HG02938 (cell line): ENCODE measurements at regions not wholly inside any gene's neighbourhood (a gene's known extent, or its start where the extent isn't known, plus 50 kb on each side); places are given as distances from the start of the nearest gene placed in this dataset.
A peak's percentile ranks its signal among the peaks of the same experiment; 100 is the strongest.
"Not testable (repeated sequence)": the region's sequence is repeated elsewhere in the genome, so short reads cannot be mapped to it uniquely, and the experiment has no call there.

Experiments
- ATAC-seq: cut with Tn5 transposase; IDR thresholded peaks from one replicate; pipeline ENCODE4 v1.9.1; 2021; ENCODE audit warnings: mild to moderate bottlenecking, moderate library complexity; ENCODE audit not compliant: unreplicated experiment

DNA sequence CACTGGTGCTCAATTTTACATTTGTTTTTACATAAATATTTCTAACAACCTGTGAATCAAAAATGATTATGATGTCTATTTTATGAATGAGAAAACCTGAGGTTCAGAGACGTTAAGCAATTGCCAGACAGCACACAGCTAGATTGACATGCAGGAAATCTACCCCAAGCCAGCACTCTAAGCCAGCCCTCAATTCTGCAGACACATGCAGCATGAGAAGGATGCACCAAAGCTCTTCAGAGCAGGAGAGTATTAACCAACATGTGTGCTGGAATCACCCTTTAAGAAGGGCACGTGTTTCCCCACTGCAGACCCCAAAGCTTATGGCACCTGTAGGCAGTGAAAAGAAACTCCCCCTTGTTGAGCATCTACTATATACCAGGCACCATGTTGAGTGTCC is 126.1 kb upstream of the ARHGEF3 start:
- no peak for ATAC-seq

DNA sequence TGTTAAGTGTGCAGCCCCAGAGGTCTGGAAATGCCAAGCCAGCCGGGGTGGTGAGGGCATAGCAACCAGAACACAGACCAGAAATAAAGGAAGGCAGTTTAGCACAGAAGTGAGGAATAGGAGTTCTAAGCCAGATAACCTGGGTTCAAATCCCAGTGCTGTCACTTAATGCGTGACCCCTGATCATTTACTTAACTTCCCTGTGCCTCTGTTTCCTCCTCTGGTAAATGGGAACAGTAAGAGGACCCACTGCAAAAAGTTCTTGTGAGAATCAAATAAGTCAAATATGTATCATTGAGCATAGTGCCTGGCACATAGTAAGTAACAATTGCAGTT is 125.2 kb upstream of the ARHGEF3 start:
- no peak for ATAC-seq

- ATAC-seq: no peak
Observed at GRCh38 chr3:56926243-56926946, 124.6 kb upstream of the ARHGEF3 start.

GRCh38 chr3:56924700-56925099 is 123.0 kb upstream of the ARHGEF3 start:
- ATAC-seq: not testable (repeated sequence)

GRCh38 chr3:56923526-56924224 is 121.9 kb upstream of the ARHGEF3 start:
- ATAC-seq: no peak

DNA sequence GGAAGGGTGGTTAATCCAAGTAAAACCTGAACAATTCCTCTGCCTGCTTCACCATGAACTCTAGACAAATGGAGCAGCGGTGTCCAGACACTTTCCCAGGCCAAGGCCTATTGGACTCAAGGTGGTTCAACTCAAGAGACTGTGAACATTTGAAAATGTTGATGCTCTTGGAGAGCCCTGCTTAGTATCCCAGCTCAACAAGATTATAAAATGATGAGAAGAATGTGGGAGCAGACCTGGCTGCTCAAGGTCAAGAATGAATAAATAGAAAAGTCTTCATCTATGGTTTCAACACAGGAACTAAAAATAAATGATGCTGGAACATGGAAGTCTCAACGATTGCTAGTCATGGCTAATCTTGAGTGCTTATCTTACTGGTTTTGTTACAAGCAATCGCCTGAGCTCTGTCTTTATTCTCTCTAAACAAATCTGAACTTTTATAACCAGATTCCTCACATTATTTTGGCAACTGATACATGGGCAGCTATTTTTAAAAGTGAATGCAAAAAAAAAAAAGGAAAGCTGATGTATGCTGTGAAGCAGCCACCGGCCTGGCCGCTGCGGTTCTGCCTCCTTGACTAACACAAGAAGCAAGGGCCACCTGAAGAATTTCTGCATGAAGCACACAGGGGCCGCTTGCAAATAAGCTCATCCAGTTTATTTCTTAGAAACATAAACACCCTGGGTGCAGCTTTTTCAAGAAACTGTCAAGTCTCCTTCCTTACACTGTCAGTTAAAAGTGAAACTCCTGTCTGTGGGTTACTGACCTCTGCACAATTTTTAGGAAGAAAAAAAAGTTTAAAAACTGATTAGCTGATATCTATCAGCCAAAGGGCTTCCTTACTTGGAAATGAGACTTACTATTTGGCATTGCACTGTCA is 120.1 kb upstream of the ARHGEF3 start:
- ATAC-seq: no peak

DNA sequence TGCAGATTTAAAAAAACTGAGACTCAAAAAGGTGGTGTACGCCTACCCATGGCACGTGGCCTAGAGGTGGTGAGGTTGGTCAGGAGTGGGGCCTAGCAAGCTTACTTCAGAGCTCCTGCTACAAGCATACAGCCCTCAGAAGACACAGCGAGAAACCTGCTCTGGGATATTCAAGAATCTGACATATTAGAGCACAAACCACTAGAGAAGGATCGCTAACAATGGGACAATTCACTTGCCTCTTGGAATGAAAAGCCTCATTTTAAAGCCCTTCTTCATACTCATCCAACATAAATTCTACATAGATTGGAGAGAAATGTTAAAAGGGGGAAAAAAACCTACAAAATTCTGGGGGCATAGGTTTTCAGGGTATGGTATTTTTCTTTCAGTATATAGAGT is 118.0 kb upstream of the ARHGEF3 start:
- ATAC-seq: no peak

- ATAC-seq: no peak
Observed at GRCh38 chr3:56919137-56919796, 117.5 kb upstream of the ARHGEF3 start.

- ATAC-seq: peak; percentile 41
Observed at GRCh38 chr3:56918111-56918568, 116.4 kb upstream of the ARHGEF3 start.

DNA sequence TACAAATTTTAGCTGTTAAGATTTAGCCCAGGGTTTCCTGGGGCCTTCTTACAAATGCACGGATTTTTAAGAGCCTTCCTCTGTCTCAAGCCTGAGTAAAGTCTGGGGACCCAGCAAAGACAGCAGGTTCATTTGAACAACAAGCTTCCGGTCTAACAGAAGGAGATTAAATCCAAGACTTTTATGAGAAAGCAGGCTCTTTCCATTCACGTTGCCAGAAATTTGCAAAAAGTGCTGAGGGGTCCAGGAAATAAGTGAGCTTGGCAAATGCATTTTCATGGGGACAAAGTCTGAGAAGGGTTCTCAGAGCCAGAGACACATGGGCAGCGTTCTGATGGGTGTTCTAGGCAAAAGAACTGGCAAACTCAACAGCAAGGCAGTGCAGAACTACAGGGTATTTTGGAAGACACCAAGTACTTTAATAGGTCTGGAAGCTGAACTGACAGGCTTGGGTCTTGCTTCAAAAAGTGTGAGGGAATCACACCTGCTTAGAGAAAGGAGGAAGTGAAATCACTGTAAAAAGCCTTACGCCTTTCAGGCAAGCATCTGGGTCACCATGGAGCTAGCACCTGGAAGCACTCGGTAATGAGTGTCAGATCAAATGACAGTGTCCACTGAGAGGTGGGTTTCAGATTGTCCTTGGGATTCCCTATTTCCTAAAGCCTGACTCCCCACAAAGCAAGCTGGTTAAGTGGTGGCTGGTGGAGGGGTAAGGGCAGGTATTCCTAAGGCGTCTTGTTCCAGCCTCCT is 115.8 kb upstream of the ARHGEF3 start:
- peak; percentile 58 for ATAC-seq

- no peak for ATAC-seq
Observed at GRCh38 chr3:56916716-56917360, 115.1 kb upstream of the ARHGEF3 start.

DNA sequence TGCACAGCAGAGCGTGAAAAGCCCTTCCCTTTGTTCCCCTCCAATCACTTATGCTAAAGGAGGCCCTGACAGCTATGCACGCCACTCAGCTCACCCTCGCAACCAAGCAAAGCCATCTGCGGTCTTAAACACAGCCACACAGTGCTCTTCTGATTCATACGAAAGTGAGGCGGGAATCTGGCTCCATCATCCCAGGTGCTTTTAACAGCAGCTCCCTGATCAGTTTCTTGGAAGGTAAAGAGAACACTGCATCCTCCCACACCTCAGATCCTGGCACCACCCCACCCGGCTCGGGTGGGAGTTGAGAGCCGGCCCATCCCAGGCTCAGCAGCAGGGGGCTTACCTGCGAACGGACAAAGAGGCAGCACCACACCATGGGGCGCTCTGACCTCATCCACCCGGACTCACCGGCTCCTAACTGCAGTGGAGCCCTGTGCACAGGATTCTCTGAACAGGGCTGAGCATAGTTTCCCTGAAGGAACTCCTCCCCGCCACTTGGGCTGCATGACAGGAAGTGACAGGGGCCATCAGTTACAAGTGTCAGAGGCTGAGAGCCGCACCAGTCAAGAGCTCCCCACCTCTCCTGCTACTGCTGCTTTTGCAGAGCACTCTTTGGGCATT is 114.3 kb upstream of the ARHGEF3 start:
- ATAC-seq: peak; percentile 50

DNA sequence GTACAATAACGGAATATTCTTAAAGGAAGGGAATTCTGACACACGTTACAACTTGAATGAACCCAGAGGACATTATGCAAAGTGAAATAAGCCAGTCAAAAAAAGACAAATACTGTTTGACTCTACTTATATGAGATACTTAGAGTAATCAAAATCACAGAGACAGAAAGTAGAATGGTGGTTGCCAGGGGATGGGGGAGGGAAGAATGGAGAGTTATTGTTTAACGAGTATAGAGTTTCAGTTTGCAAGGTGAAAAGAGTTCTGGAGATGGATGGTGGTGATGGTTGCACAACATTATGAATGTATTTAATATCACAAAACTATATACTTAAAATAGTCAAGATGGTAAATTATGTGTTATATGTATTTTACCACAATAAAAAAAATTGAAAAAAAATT is 112.9 kb upstream of the ARHGEF3 start:
- ATAC-seq: no peak

GRCh38 chr3:56911363-56911762 is 109.6 kb upstream of the ARHGEF3 start:
- ATAC-seq: no peak

- ATAC-seq: no peak
Observed at GRCh38 chr3:56909349-56909748, 107.6 kb upstream of the ARHGEF3 start.

DNA sequence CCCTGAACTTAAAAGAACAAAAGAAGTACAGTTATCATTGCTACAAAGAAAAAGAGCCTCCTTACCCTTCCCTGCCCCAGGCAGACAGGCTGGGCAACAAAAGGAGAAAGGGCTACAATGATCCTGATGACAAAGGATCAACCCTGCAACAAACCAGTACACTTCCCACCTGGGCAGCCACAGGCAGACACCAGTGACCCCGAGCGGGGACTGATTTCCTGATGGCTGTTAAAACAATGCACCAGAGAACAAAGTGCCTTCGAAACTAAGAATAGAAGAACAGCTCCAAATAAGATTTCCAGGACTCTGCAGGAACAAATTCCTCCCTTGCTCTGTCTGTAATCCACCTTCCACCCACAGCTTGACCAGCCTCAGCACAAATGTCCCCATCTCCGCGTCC is 106.3 kb upstream of the ARHGEF3 start:
- ATAC-seq: no peak

DNA sequence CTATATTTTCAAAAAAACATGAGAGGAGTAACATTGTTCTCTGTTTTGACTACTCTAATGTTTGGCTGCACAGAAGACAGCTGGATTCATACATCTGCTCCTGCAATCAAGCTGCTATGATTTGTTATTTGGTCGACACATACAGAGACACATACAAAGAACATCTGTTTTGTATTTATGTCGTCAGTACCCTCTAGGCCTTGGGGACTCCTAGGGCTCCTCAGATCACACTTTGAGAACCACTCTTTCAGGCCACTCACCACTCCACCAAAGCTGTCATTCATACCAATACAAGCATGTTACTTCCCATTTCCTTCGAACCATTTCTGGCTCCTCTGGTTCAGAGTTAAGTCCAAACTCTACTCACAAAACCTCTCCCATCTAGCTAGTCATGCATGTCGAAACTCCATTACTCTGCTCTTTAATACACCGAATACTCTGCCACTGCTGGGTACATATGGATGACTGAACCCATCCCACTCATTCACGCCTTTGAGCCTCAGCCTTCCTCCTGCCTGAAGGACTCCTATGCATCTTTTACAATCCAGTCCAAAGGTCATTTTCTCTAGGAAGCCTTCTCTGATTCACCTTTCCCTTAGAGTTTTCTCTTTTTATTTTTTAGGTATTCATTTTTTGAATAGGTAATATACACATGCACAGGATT is 102.9 kb upstream of the ARHGEF3 start:
- ATAC-seq: no peak

DNA sequence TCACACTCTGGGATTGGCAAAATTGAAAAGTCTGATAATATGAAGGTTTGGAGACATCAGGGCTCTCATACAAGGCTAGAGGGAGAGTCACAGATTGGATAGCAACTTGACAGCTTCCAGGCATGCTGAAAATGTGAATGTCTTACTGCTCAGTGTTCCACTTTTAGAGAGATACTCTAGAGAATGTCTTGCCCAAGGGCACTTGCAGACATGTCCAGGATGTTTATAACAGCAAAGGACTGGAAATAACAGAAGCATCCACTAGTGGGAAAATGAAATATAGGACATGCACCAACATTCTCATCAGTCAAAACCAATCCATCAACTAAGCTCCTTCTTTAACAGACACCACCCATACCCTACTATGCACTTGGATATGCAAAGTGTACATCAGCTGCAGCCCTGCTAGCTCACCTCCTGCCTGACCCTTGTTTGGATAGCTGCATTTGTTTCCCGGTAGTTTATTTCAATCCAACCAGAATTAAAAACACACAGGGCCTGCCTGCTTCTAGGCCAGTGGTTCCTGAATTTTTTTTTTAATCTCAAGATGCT is 101.6 kb upstream of the ARHGEF3 start:
- no peak for ATAC-seq
